Lower lobe of right lung (tissue), 2 donors: ENCODE measurements at regions not wholly inside any gene's neighbourhood (a gene's known extent, or its start where the extent isn't known, plus 50 kb on each side); places are given as distances from the start of the nearest gene placed in this dataset.

ENCODE experiments used
- ATAC-seq, 2 donors: fragments of 200-7000 bp; cut with Tn5 transposase; one replicate each; pipeline ENCODE4 v1.9.1; 2020 to 2022; ENCODE audit warnings: mild to moderate bottlenecking in 2 of 2, moderate library complexity in 2 of 2
- DNase-seq: peaks from one replicate; pipeline ENCODE4 v3.0.0-alpha.2; 2020
- H3K27ac ChIP-seq: fragments of 200-600 bp; one replicate; pipeline ENCODE4 v1.8.0; 2022
- H3K27me3 ChIP-seq: fragments of 200-600 bp; one replicate; pipeline ENCODE4 v1.8.0; 2022; ENCODE audit warnings: low read depth
- H3K36me3 ChIP-seq: fragments of 200-600 bp; one replicate; pipeline ENCODE4 v1.8.0; 2022; ENCODE audit warnings: mild to moderate bottlenecking
- H3K4me1 ChIP-seq: fragments of 200-600 bp; one replicate; pipeline ENCODE4 v1.8.0; 2022
- H3K4me3 ChIP-seq: fragments of 200-600 bp; one replicate; pipeline ENCODE4 v1.8.0; 2022; ENCODE audit warnings: mild to moderate bottlenecking
- H3K9me3 ChIP-seq: fragments of 200-600 bp; one replicate; pipeline ENCODE4 v1.8.0; 2022
- CTCF ChIP-seq: fragments of 200-600 bp; IDR thresholded peaks from one replicate; pipeline ENCODE4 v1.8.0; 2022; ENCODE audit warnings: antibody characterized with exemption, mild to moderate bottlenecking
- intact Hi-C: fragments of 100-400 bp; cut with DNase I; formaldehyde crosslinking; loops from one replicate; pipeline ENCODE4 v1.11.0; 2022
- donor health status: DM: no; HTN: yes; CAD: no; lungs with severe emphysema.

- DNase-seq (no peak), ATAC-seq (no peak)
- no peak overlapping the region for H3K27ac ChIP-seq
- no peaks in the 10 kb centered on the region for H3K4me1 ChIP-seq
- H3K36me3 ChIP-seq = peaks cover 8% of the 10 kb centered on the region
- TF ChIP-seq CTCF = no peak
- H3K9me3 ChIP-seq = no peaks in the 10 kb centered on the region
- H3K4me3 ChIP-seq = no peak overlapping the region
- H3K27me3 ChIP-seq = no peaks in the 10 kb centered on the region
- intact Hi-C loops = no loop called here
Measured at GRCh38 chr4:125481334-125482045, 166.7 kb downstream of the FAT4 start.

GRCh38 chr4:125482822-125483221, 168.1 kb downstream of the FAT4 start:
- no peak for ATAC-seq
- intact Hi-C loops = no loop called here
- no peaks in the 10 kb centered on the region for H3K27me3 ChIP-seq
- no peaks in the 10 kb centered on the region for H3K9me3 ChIP-seq
- no peak for DNase-seq
- H3K36me3 ChIP-seq = peaks cover 12% of the 10 kb centered on the region
- no peak overlapping the region for H3K4me3 ChIP-seq
- H3K4me1 ChIP-seq = no peaks in the 10 kb centered on the region
- no peak overlapping the region for H3K27ac ChIP-seq
- TF ChIP-seq CTCF = no peak

- Histone ChIP-seq H3K4me3 (no peak overlapping the region), H3K4me1 (no peaks in the 10 kb centered on the region), H3K9me3 (no peaks in the 10 kb centered on the region), H3K27me3 (no peaks in the 10 kb centered on the region), H3K36me3 (peaks cover 13% of the 10 kb centered on the region), H3K27ac (no peak overlapping the region)
- ATAC-seq = no peak
- intact Hi-C loops = no loop called here
- DNase-seq = no peak
- TF ChIP-seq CTCF = no peak
Measured at GRCh38 chr4:125483278-125483677, 168.5 kb downstream of the FAT4 start.

- intact Hi-C loops = no loop called here
- ATAC-seq (no peak), DNase-seq (no peak)
Measured at GRCh38 chr4:125484912-125485311, 170.2 kb downstream of the FAT4 start.

GRCh38 chr4:125486351-125486750, 171.6 kb downstream of the FAT4 start:
- H3K27me3 ChIP-seq = no peaks in the 10 kb centered on the region
- no peak for TF ChIP-seq CTCF
- no peaks in the 10 kb centered on the region for H3K9me3 ChIP-seq
- intact Hi-C loops = no loop called here
- no peak overlapping the region for H3K4me3 ChIP-seq
- ATAC-seq (no peak), DNase-seq (no peak)
- peaks cover 16% of the 10 kb centered on the region for H3K36me3 ChIP-seq
- no peaks in the 10 kb centered on the region for H3K4me1 ChIP-seq
- no peak overlapping the region for H3K27ac ChIP-seq

More at GRCh38 chr4:125484912-125485311, 170.2 kb downstream of the FAT4 start:
- Histone ChIP-seq H3K27ac (no peak overlapping the region), H3K9me3 (no peaks in the 10 kb centered on the region), H3K27me3 (no peaks in the 10 kb centered on the region), H3K4me3 (no peak overlapping the region), H3K4me1 (no peaks in the 10 kb centered on the region), H3K36me3 (peaks cover 9% of the 10 kb centered on the region)
- TF ChIP-seq CTCF = no peak
